Upper lobe of left lung (tissue), 6 donors: ENCODE measurements at regions not wholly inside any gene's neighbourhood (a gene's known extent, or its start where the extent isn't known, plus 50 kb on each side); places are given as distances from the start of the nearest gene placed in this dataset.

Experiments used
- ATAC-seq, 2 donors: fragments of 200-7000 bp; cut with Tn5 transposase; one replicate each; pipeline ENCODE4 v1.9.1; 2022; ENCODE audit warnings: mild to moderate bottlenecking in 2 of 2, moderate library complexity in 2 of 2; ENCODE audit not compliant: low FRiP score in 2 of 2
- DNase-seq, 2 donors: peaks; one replicate each; pipeline ENCODE4 v3.0.0-alpha.2; 2019 to 2020
- H3K27ac ChIP-seq, 4 donors: fragments of 200-600 bp; sonication (generic); one replicate each; pipeline ENCODE4 v1.5.1; 2016 to 2019
- H3K27me3 ChIP-seq, 4 donors: fragments of 200-600 bp; sonication (generic); one replicate each; pipeline ENCODE4 v1.5.1; 2017 to 2019
- H3K36me3 ChIP-seq, 4 donors: fragments of 200-600 bp; sonication (generic); one replicate each; pipeline ENCODE4 v1.5.1; 2016 to 2019
- H3K4me1 ChIP-seq, 4 donors: fragments of 200-600 bp; sonication (generic); one replicate each; pipeline ENCODE4 v1.5.1; 2018 to 2019
- H3K4me3 ChIP-seq, 4 donors: fragments of 200-600 bp; sonication (generic); one replicate each; pipeline ENCODE4 v1.5.1; 2017 to 2019; ENCODE audit warnings: mild to moderate bottlenecking in 2 of 4, moderate library complexity in 1 of 4
- H3K9me3 ChIP-seq, 4 donors: fragments of 200-600 bp; sonication (generic); one replicate each; pipeline ENCODE4 v1.5.1; 2018 to 2019
- CTCF ChIP-seq, 6 experiments: fragments of 450-650 bp in 4 of 6; fragments of 200-600 bp in 2 of 6; sonication (generic) in 2 of 6; IDR thresholded peaks; one replicate each; pipeline ENCODE4 v1.5.1; 2016 to 2019; ENCODE audit warnings: antibody characterized with exemption in 6 of 6
- EP300 ChIP-seq, 4 donors: sonication (generic); formaldehyde crosslinking; IDR thresholded peaks; one replicate each; pipeline ENCODE4 v1.5.1; 2017; ENCODE audit warnings: antibody characterized with exemption in 4 of 4, control low read depth in 2 of 4
- POLR2A ChIP-seq, 4 donors: fragments of 450-650 bp; IDR thresholded peaks; one replicate each; pipeline ENCODE4 v1.5.1; 2016 to 2017; ENCODE audit warnings: antibody characterized with exemption in 4 of 4, mild to moderate bottlenecking in 2 of 4
- POLR2AphosphoS5 ChIP-seq, 2 donors: sonication (generic); formaldehyde crosslinking; IDR thresholded peaks; one replicate each; pipeline ENCODE4 v1.5.1; 2017; ENCODE audit warnings: antibody characterized with exemption in 2 of 2
- WGBS, 2 donors: methylation state at CpG; one replicate each; pipeline ENCODE4 v1.1.5; 2017 to 2018; 5-methylcytosine and 5-hydroxymethylcytosine counted together
- donor health status: DM: no; HTN: no; CAD: no; lungs with moderate emphysema.
- donor health status: DM: no; HTN: yes; CAD: no; lungs with severe emphysema.

DNA sequence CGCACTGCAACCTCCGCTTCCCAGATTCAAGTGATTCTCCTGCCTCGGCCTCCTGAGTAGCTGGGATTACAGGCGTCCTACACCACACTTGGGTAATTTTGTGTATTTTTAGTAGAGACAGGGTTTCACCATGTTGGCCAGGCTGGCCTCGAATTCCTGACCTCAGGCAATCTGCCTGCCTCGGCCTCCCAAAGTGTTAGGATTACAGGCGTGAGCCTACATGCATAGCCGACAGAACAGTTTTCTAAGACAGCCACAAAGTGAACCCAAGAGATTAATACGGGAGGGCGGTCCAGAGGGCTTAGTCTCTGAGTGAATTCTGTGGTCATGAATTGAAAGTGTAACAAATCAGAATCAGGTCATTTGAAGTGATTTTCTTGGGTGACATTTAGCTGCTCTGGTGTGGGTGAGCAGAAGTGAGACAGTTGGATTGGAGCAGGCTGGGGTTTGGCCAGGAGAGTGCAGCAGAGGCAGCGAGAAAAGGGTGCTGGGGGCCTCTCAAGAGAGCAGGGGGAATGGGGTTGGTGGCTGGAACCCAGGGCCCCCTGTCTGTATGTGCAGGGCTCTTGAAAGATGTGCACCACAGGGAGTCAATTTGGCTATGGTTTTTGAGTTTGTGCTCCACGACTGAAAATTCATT is 231.4 kb upstream of the WSCD1 start:
- Histone ChIP-seq H3K27me3 (no peaks in the 10 kb centered on the region), H3K4me1 (no peaks in the 10 kb centered on the region), H3K27ac (no peak overlapping the region), H3K4me3 (no peak overlapping the region), H3K36me3 (no peaks in the 10 kb centered on the region), H3K9me3 (no peaks in the 10 kb centered on the region)
- ATAC-seq, result no peak
- no peak for DNase-seq
- 71 to 74% methylated on average over 12 of the region's 12 CpGs for whole genome bisulfite sequencing, 2 donors
- TF ChIP-seq POLR2A (IDR thresholded peaks at IDR 0.05) (no peak), CTCF (IDR thresholded peaks at IDR 0.05) (no peak), EP300 (IDR thresholded peaks at IDR 0.05) (no peak), POLR2AphosphoS5 (IDR thresholded peaks at IDR 0.05) (no peak)

DNA sequence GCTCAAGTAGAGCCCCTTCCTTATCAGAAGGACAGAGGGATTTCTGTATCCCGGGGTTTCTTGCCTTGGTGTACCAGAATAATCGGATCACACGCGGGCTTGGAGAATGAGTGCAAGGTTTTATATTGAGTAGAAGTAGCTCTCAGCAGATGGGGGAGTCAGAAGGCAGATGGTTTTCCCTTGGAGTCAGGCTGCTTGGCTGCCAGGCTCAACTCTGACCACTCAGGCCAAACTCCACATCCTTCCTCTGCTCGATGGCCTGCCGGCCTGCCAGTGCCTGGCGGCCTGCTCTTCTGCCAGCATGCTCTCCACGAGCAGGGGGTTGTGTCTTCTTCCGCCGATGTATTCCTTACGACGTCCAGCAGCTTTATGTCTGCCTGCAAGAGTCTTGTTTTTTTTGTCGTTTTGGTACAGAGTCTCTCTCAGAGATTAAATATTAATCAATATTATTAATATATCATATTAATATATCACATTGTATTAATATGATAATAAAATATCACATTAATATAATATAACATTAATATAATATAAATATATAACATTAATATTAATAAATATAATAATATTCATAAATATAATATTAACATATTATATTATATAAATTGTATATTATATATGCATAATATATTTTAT is 229.2 kb upstream of the WSCD1 start:
- Histone ChIP-seq H3K27ac (no peak overlapping the region), H3K9me3 (no peaks in the 10 kb centered on the region), H3K36me3 (no peaks in the 10 kb centered on the region), H3K4me3 (no peak overlapping the region), H3K27me3 (no peaks in the 10 kb centered on the region), H3K4me1 (no peaks in the 10 kb centered on the region)
- ATAC-seq (no peak), DNase-seq (no peak)
- 83 to 91% methylated on average over 13 of the region's 13 CpGs for WGBS, 2 donors
- TF ChIP-seq POLR2A (IDR thresholded peaks at IDR 0.05) (no peak), POLR2AphosphoS5 (IDR thresholded peaks at IDR 0.05) (no peak), EP300 (IDR thresholded peaks at IDR 0.05) (no peak)

DNA sequence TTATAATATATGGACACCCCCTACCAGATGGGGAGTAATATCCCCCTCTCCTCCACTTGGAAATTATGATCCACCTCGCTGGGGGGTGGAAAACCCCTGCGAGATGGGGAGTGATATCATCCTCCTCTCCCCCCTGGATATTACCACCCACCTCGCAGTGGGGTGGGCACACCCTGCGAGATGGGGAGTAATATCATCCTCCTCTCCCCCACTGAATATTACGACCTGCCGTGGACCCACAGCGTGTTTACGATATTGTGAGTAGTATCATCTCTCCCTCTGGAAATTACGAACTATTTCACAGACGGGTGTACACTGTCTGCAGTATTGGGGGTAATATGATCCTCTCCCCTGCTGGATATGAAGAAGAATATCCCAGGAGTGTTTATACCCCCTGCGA is 228.3 kb upstream of the WSCD1 start:
- peak in 1 of 2 donors; percentile 43 for ATAC-seq
- Histone ChIP-seq H3K36me3 (no peaks in the 10 kb centered on the region), H3K4me3 (no peak overlapping the region), H3K27ac (no peak overlapping the region), H3K9me3 (no peaks in the 10 kb centered on the region), H3K4me1 (no peaks in the 10 kb centered on the region), H3K27me3 (no peaks in the 10 kb centered on the region)
- WGBS, 2 donors, result 84 to 94% methylated on average over 11 of the region's 11 CpGs
- TF ChIP-seq POLR2A (IDR thresholded peaks at IDR 0.05) (no peak), EP300 (IDR thresholded peaks at IDR 0.05) (no peak), POLR2AphosphoS5 (IDR thresholded peaks at IDR 0.05) (no peak), CTCF (IDR thresholded peaks at IDR 0.05) (no peak)
- DNase-seq, result no peak

- TF ChIP-seq POLR2AphosphoS5 (IDR thresholded peaks at IDR 0.05), result no peak
- no peak for TF ChIP-seq POLR2A (IDR thresholded peaks at IDR 0.05)
- no peak for TF ChIP-seq EP300 (IDR thresholded peaks at IDR 0.05)
- TF ChIP-seq CTCF (IDR thresholded peaks at IDR 0.05), result no peak
- no peaks in the 10 kb centered on the region for H3K9me3 ChIP-seq
- no peaks in the 10 kb centered on the region for H3K4me1 ChIP-seq
- 91 to 92% methylated on average over 14 of the region's 14 CpGs for WGBS, 2 donors
- ATAC-seq (no peak), DNase-seq (no peak)
- H3K4me3 ChIP-seq, result no peak overlapping the region
- no peak overlapping the region for H3K27ac ChIP-seq
- H3K36me3 ChIP-seq, result no peaks in the 10 kb centered on the region
- no peaks in the 10 kb centered on the region for H3K27me3 ChIP-seq
These were observed 226.7 kb upstream of the WSCD1 start for GRCh38 chr17:5843366-5844026.

- Histone ChIP-seq H3K36me3 (no peaks in the 10 kb centered on the region), H3K27ac (no peak overlapping the region), H3K4me1 (no peaks in the 10 kb centered on the region), H3K9me3 (no peaks in the 10 kb centered on the region), H3K4me3 (no peak overlapping the region), H3K27me3 (no peaks in the 10 kb centered on the region)
- TF ChIP-seq CTCF (IDR thresholded peaks at IDR 0.05) (no peak), POLR2A (IDR thresholded peaks at IDR 0.05) (no peak), EP300 (IDR thresholded peaks at IDR 0.05) (no peak), POLR2AphosphoS5 (IDR thresholded peaks at IDR 0.05) (no peak)
- ATAC-seq, result no peak
- 68 to 70% methylated on average over 5 of the region's 5 CpGs for WGBS, 2 donors
- DNase-seq, result no peak
These were observed 224.2 kb upstream of the WSCD1 start for GRCh38 chr17:5846001-5846400.
